ENCODE measurements at regions not wholly inside any gene's neighbourhood (a gene's known extent, or its start where the extent isn't known, plus 50 kb on each side); places are given as distances from the start of the nearest gene placed in this dataset.

GRCh38 chr18:54690198-54690597 is 99.2 kb downstream of the DYNAP start:
- TF ChIP-seq CTCF (IDR thresholded peaks at IDR 0.05; ENCODE audit: poor library complexity) (no peak), EZH2phosphoT487 (IDR thresholded peaks at IDR 0.05; ENCODE audit: low read depth, severe bottlenecking, unreplicated experiment) (no peak)

All from hepatocyte (in vitro differentiated cells).